CD14-positive monocyte (primary cell): ENCODE measurements at regions not wholly inside any gene's neighbourhood (a gene's known extent, or its start where the extent isn't known, plus 50 kb on each side); places are given as distances from the start of the nearest gene placed in this dataset.
"Not testable (repeated sequence)": the region's sequence is repeated elsewhere in the genome, so short reads cannot be mapped to it uniquely, and the experiment has no call there.

Source experiments
- DNase-seq, 3 donors: peaks; one replicate each; pipeline ENCODE4 v3.0.0-alpha.2; 2011 to 2022
- H2AFZ ChIP-seq: 2 replicates; pipeline ENCODE4 v1.6.0; 2012; ENCODE audit warnings: mild to moderate bottlenecking, low read depth, low read length, inconsistent platforms; ENCODE audit not compliant: insufficient read depth, poor library complexity, severe bottlenecking
- H3K27ac ChIP-seq, 2 donors: 1 replicate in 1 of 2; 2 replicates in 1 of 2; pipeline ENCODE4 v1.5.1; 2012 to 2013; ENCODE audit warnings: low read length in 2 of 2, control low read depth in 1 of 2, inconsistent platforms in 1 of 2, low read depth in 1 of 2, mild to moderate bottlenecking in 1 of 2
- H3K27me3 ChIP-seq, 2 donors: one replicate each; pipeline versions ENCODE4 v1.6.0 to v1.6.1; 2011 to 2013; ENCODE audit warnings: low read length in 2 of 2; ENCODE audit not compliant: control insufficient read depth in 2 of 2, insufficient read depth in 2 of 2
- H3K36me3 ChIP-seq, 2 donors: replicated peaks in 1 of 2; 1 replicate in 1 of 2; 2 replicates in 1 of 2; pipeline versions ENCODE4 v1.5.1 to v1.6.1; 2012 to 2013; ENCODE audit warnings: low read length in 2 of 2, control low read depth in 1 of 2, inconsistent platforms in 1 of 2, mild to moderate bottlenecking in 1 of 2; ENCODE audit not compliant: insufficient read depth in 2 of 2, control insufficient read depth in 1 of 2
- H3K4me1 ChIP-seq, 2 donors: 1 replicate in 1 of 2; 2 replicates in 1 of 2; pipeline versions ENCODE4 v1.5.1 to v1.6.1; 2012 to 2013; ENCODE audit warnings: low read length in 2 of 2, control low read depth in 1 of 2, inconsistent platforms in 1 of 2, mild to moderate bottlenecking in 1 of 2, moderate library complexity in 1 of 2; ENCODE audit not compliant: insufficient read depth in 2 of 2, control insufficient read depth in 1 of 2
- H3K4me2 ChIP-seq: replicated peaks from 2 replicates; pipeline ENCODE3; 2012; ENCODE audit warnings: low read length, moderate library complexity, mild to moderate bottlenecking; ENCODE audit not compliant: poor library complexity, severe bottlenecking; ENCODE audit errors: extremely low read depth
- H3K4me3 ChIP-seq, 3 experiments: fragments of 200-600 bp in 1 of 3; sonication (generic) in 1 of 3; replicated peaks in 1 of 3; 1 replicate in 2 of 3; 2 replicates in 1 of 3; pipeline ENCODE4 v1.5.1; 2011 to 2013; ENCODE audit warnings: low read length in 3 of 3, mild to moderate bottlenecking in 3 of 3, control low read depth in 2 of 3, low read depth in 2 of 3, inconsistent platforms in 1 of 3, moderate library complexity in 1 of 3
- H3K79me2 ChIP-seq: 2 replicates; pipeline ENCODE4 v1.6.0; 2012; ENCODE audit warnings: mild to moderate bottlenecking, control low read depth, inconsistent platforms, low read length, moderate library complexity; ENCODE audit not compliant: insufficient read depth
- H3K9ac ChIP-seq: 2 replicates; pipeline ENCODE4 v1.6.0; 2017; ENCODE audit warnings: low read length, mild to moderate bottlenecking; ENCODE audit not compliant: insufficient read depth, poor library complexity, severe bottlenecking
- H3K9me3 ChIP-seq, 2 donors: replicated peaks in 1 of 2; 1 replicate in 1 of 2; 2 replicates in 1 of 2; pipeline versions ENCODE4 v1.5.1 to v1.6.1; 2012 to 2013; ENCODE audit warnings: low read length in 2 of 2, control low read depth in 1 of 2; ENCODE audit not compliant: control insufficient read depth in 1 of 2, insufficient read depth in 1 of 2
- H4K20me1 ChIP-seq: 2 replicates; pipeline ENCODE4 v1.6.0; 2012; ENCODE audit warnings: mild to moderate bottlenecking, low read length, control low read depth, moderate library complexity; ENCODE audit not compliant: insufficient read depth
- H3K27ac Mint-ChIP-seq, 7 donors: one replicate each; pipeline ENCODE4 v1.8.0; 2020; ENCODE audit warnings: mild to moderate bottlenecking in 7 of 7, mixed read lengths in 7 of 7, moderate library complexity in 6 of 7, inconsistent platforms in 2 of 7
- H3K27me3 Mint-ChIP-seq, 3 donors: one replicate each; pipeline ENCODE4 v1.8.0; 2021 to 2022; ENCODE audit warnings: low read depth in 3 of 3, mild to moderate bottlenecking in 3 of 3, mixed read lengths in 3 of 3, moderate library complexity in 3 of 3, inconsistent platforms in 1 of 3
- H3K36me3 Mint-ChIP-seq, 2 donors: one replicate each; pipeline ENCODE4 v1.8.0; 2020; ENCODE audit warnings: mixed read lengths in 2 of 2, inconsistent platforms in 1 of 2, mild to moderate bottlenecking in 1 of 2
- H3K4me1 Mint-ChIP-seq: one replicate; pipeline ENCODE4 v1.8.0; 2020; ENCODE audit warnings: mild to moderate bottlenecking, mixed read lengths
- H3K4me3 Mint-ChIP-seq, 2 donors: one replicate each; pipeline ENCODE4 v1.8.0; 2020; ENCODE audit warnings: mild to moderate bottlenecking in 2 of 2, mixed read lengths in 2 of 2, moderate library complexity in 1 of 2
- H3K9me3 Mint-ChIP-seq, 7 donors: one replicate each; pipeline ENCODE4 v1.8.0; 2020 to 2022; ENCODE audit warnings: mixed read lengths in 7 of 7, mild to moderate bottlenecking in 6 of 7, moderate library complexity in 6 of 7, inconsistent platforms in 2 of 7
- CTCF ChIP-seq: fragments of 200-600 bp; IDR thresholded peaks from one replicate; pipeline ENCODE4 v1.8.0; 2022; ENCODE audit warnings: antibody characterized with exemption, mild to moderate bottlenecking
- WGBS: methylation state at CpG from one replicate; pipeline ENCODE4 v1.1.5; 2013; ENCODE audit warnings: missing lambda C conversion rate; ENCODE audit not compliant: insufficient coverage; 5-methylcytosine and 5-hydroxymethylcytosine counted together
- intact Hi-C, 2 donors: fragments of 100-400 bp; cut with micrococcal nuclease; formaldehyde crosslinking; loops; one replicate each; pipeline versions ENCODE4 v1.15.0 to v1.15.1; 2023

- Histone ChIP-seq H3K4me2 (no peak overlapping the region), H3K9me3 (peaks cover 0 to 3% of the 10 kb centered on the region in 2 donors), H2AFZ (no peak overlapping the region), H3K4me1 (no peaks in the 10 kb centered on the region), H3K4me3 (no peak overlapping the region), H4K20me1 (no peaks in the 10 kb centered on the region), H3K27ac (no peak overlapping the region), H3K36me3 (no peaks in the 10 kb centered on the region), H3K27me3 (no peaks in the 10 kb centered on the region), H3K79me2 (no peaks in the 10 kb centered on the region), H3K9ac (no peak overlapping the region)
- Mint-ChIP-seq H3K9me3 (peaks cover 0 to 6% (median 3%) of the 10 kb centered on the region in 7 donors), H3K4me1 (no peaks in the 10 kb centered on the region), H3K27ac (no peak overlapping the region), H3K36me3 (no peaks in the 10 kb centered on the region), H3K4me3 (no peak overlapping the region), H3K27me3 (peaks cover 2 to 4% (median 3%) of the 10 kb centered on the region in 3 donors)
- DNase-seq: no peak
- 56% methylated on average over 3 of the region's 7 CpGs for WGBS
- no peak for TF ChIP-seq CTCF
- intact Hi-C loops: no loop called here
Measured at GRCh38 chr2:133675-134593, 87.6 kb upstream of the FAM110C start.

- H3K27ac ChIP-seq, H3K9me3 Mint-ChIP-seq, H3K4me2 ChIP-seq, H3K27ac Mint-ChIP-seq, H3K4me1 ChIP-seq, H3K4me1 Mint-ChIP-seq, H3K79me2 ChIP-seq, H4K20me1 ChIP-seq, H3K36me3 Mint-ChIP-seq, H3K36me3 ChIP-seq, H3K9ac ChIP-seq, H3K27me3 Mint-ChIP-seq, H3K9me3 ChIP-seq, H3K4me3 ChIP-seq, H3K27me3 ChIP-seq, intact Hi-C loops, DNase-seq, H3K4me3 Mint-ChIP-seq, H2AFZ ChIP-seq: not testable (repeated sequence)
- WGBS: 94% methylated on average over 13 of the region's 31 CpGs
Measured at GRCh38 chr2:126769-127168, 80.5 kb upstream of the FAM110C start.
